GM12864 (cell line): ENCODE measurements at regions not wholly inside any gene's neighbourhood (a gene's known extent, or its start where the extent isn't known, plus 50 kb on each side); places are given as distances from the start of the nearest gene placed in this dataset.

Experiments
- DNase-seq: peaks from one replicate; pipeline ENCODE4 v3.0.0-alpha.2; 2011; ENCODE audit warnings: low read depth
- H3K4me3 ChIP-seq: 2 replicates; pipeline ENCODE4 v1.5.1; 2011; ENCODE audit warnings: mild to moderate bottlenecking, low read depth, low read length, control low read depth
- TF ChIP-seq, protein P1 (sequence below): IDR thresholded peaks from 2 replicates; pipeline ENCODE4 v1.5.1; 2011; ENCODE audit warnings: low read depth, mild to moderate bottlenecking, moderate library complexity, low read length, control low read depth, inconsistent platforms; ENCODE audit errors: missing control alignments

DNA sequence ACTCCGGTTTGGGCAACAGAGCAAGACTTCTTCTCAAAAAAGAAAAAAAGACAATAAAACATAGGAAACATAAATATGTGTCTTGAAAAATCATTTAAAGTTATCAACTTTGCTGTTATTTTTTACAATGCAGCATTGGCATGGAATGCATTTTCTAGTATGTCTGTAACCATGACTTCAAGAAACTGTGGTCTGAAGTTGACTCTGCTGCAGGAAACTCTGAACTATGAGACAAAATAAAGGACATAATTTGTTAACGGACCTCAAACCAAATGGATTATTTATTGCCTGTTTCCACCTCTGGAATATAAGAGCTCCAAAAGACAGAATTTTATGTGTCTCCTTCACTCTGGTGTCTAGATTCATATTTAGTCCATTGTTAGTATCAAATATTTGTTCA lies 79.1 kb downstream of the TRIB2 start:
- no peak for DNase-seq
- TF ChIP-seq, protein P1, sequence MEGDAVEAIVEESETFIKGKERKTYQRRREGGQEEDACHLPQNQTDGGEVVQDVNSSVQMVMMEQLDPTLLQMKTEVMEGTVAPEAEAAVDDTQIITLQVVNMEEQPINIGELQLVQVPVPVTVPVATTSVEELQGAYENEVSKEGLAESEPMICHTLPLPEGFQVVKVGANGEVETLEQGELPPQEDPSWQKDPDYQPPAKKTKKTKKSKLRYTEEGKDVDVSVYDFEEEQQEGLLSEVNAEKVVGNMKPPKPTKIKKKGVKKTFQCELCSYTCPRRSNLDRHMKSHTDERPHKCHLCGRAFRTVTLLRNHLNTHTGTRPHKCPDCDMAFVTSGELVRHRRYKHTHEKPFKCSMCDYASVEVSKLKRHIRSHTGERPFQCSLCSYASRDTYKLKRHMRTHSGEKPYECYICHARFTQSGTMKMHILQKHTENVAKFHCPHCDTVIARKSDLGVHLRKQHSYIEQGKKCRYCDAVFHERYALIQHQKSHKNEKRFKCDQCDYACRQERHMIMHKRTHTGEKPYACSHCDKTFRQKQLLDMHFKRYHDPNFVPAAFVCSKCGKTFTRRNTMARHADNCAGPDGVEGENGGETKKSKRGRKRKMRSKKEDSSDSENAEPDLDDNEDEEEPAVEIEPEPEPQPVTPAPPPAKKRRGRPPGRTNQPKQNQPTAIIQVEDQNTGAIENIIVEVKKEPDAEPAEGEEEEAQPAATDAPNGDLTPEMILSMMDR = no peak
- H3K4me3 ChIP-seq = no peak overlapping the region

- no peak for DNase-seq
- no peak overlapping the region for H3K4me3 ChIP-seq
- TF ChIP-seq, protein P1 = no peak
Measured at GRCh38 chr2:12796657-12797056, 79.9 kb downstream of the TRIB2 start.

- H3K4me3 ChIP-seq = no peak overlapping the region
- TF ChIP-seq, protein P1 = no peak
- DNase-seq = no peak
Measured at GRCh38 chr2:12797815-12798214, 81.1 kb downstream of the TRIB2 start.

- TF ChIP-seq, protein P1 = no peak
- H3K4me3 ChIP-seq = no peak overlapping the region
- DNase-seq = no peak
Measured at GRCh38 chr2:12803607-12804006, 86.9 kb downstream of the TRIB2 start.

GRCh38 chr2:12804091-12804856 lies 87.5 kb downstream of the TRIB2 start:
- no peak for DNase-seq
- H3K4me3 ChIP-seq = no peak overlapping the region
- TF ChIP-seq, protein P1 = no peak

GRCh38 chr2:12805033-12805432 lies 88.3 kb downstream of the TRIB2 start:
- DNase-seq = no peak
- TF ChIP-seq, protein P1 = no peak
- no peak overlapping the region for H3K4me3 ChIP-seq
